ENCODE measurements at regions not wholly inside any gene's neighbourhood (a gene's known extent, or its start where the extent isn't known, plus 50 kb on each side); places are given as distances from the start of the nearest gene placed in this dataset.

GRCh38 chr20:48049641-48050040 lies 264.4 kb upstream of the SULF2 start:
- intact Hi-C loops (cut with micrococcal nuclease; ENCODE audit: unreplicated experiment), result no loop called here
- H3K9me3 ChIP-seq, result peaks cover 11% of the 10 kb centered on the region; the same call in 1 of the 2 replicates
- 0 out of 2 replicates have a peak, but pooled peaks cover 1% of the 10 kb centered on the region for H3K27me3 ChIP-seq (replicated peaks; ENCODE audit: control insufficient read depth, insufficient read depth, low read length)
- H3K4me1 ChIP-seq, result no peaks in the 10 kb centered on the region
- H3K36me3 ChIP-seq (ENCODE audit: control insufficient read depth, insufficient read depth, low read length), result no peaks in the 10 kb centered on the region
- TF ChIP-seq, protein P1, sequence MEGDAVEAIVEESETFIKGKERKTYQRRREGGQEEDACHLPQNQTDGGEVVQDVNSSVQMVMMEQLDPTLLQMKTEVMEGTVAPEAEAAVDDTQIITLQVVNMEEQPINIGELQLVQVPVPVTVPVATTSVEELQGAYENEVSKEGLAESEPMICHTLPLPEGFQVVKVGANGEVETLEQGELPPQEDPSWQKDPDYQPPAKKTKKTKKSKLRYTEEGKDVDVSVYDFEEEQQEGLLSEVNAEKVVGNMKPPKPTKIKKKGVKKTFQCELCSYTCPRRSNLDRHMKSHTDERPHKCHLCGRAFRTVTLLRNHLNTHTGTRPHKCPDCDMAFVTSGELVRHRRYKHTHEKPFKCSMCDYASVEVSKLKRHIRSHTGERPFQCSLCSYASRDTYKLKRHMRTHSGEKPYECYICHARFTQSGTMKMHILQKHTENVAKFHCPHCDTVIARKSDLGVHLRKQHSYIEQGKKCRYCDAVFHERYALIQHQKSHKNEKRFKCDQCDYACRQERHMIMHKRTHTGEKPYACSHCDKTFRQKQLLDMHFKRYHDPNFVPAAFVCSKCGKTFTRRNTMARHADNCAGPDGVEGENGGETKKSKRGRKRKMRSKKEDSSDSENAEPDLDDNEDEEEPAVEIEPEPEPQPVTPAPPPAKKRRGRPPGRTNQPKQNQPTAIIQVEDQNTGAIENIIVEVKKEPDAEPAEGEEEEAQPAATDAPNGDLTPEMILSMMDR (IDR thresholded peaks at IDR 0.05; ENCODE audit: insufficient read depth in 1 of 2, low read depth in 1 of 2, low read length in 1 of 2, severe bottlenecking in 1 of 2, unreplicated experiment in 1 of 2), result no peak
- no peak overlapping the region for H3K27ac Mint-ChIP-seq (ENCODE audit: unreplicated experiment)
- H3K4me3 Mint-ChIP-seq (ENCODE audit: unreplicated experiment), result no peak overlapping the region
- H3K27me3 Mint-ChIP-seq (ENCODE audit: insufficient read depth, unreplicated experiment), result peaks cover 15% of the 10 kb centered on the region
- no peak for DNase-seq
- no peaks in the 10 kb centered on the region for H3K36me3 Mint-ChIP-seq (ENCODE audit: insufficient read depth, unreplicated experiment)
- no peaks in the 10 kb centered on the region for H3K4me1 Mint-ChIP-seq (ENCODE audit: low read depth, unreplicated experiment)
- no peaks in the 10 kb centered on the region for H3K9me3 Mint-ChIP-seq (ENCODE audit: unreplicated experiment)
- CTCF ChIA-PET, result no interaction called here
- POLR2A ChIA-PET, result no interaction called here
- no TSS peak for BruUV-seq (replicated peaks)
- H3K4me3 ChIP-seq (ENCODE audit: low read depth, low read length), result no peak overlapping the region

GRCh38 chr20:48049171-48049570 lies 263.9 kb upstream of the SULF2 start:
- H3K36me3 Mint-ChIP-seq (ENCODE audit: insufficient read depth, unreplicated experiment), result no peaks in the 10 kb centered on the region
- H3K27ac Mint-ChIP-seq (ENCODE audit: unreplicated experiment), result no peak overlapping the region
- Histone ChIP-seq H3K9me3 (peaks cover 11% of the 10 kb centered on the region; the same call in 1 of the 2 replicates), H3K4me3 (ENCODE audit: low read depth, low read length) (no peak overlapping the region), H3K4me1 (no peaks in the 10 kb centered on the region), H3K27me3 (replicated peaks; ENCODE audit: control insufficient read depth, insufficient read depth, low read length) (0 out of 2 replicates have a peak, but pooled peaks cover 1% of the 10 kb centered on the region), H3K36me3 (ENCODE audit: control insufficient read depth, insufficient read depth, low read length) (no peaks in the 10 kb centered on the region)
- no peak for DNase-seq
- CTCF ChIA-PET, result no interaction called here
- POLR2A ChIA-PET, result no interaction called here
- TF ChIP-seq, protein P1 (IDR thresholded peaks at IDR 0.05; ENCODE audit: insufficient read depth in 1 of 2, low read depth in 1 of 2, low read length in 1 of 2, severe bottlenecking in 1 of 2, unreplicated experiment in 1 of 2), result no peak
- no peaks in the 10 kb centered on the region for H3K9me3 Mint-ChIP-seq (ENCODE audit: unreplicated experiment)
- H3K4me1 Mint-ChIP-seq (ENCODE audit: low read depth, unreplicated experiment), result no peaks in the 10 kb centered on the region
- H3K27me3 Mint-ChIP-seq (ENCODE audit: insufficient read depth, unreplicated experiment), result peaks cover 12% of the 10 kb centered on the region
- intact Hi-C loops (cut with micrococcal nuclease; ENCODE audit: unreplicated experiment), result no loop called here
- H3K4me3 Mint-ChIP-seq (ENCODE audit: unreplicated experiment), result no peak overlapping the region
- no TSS peak for BruUV-seq (replicated peaks)

DNA sequence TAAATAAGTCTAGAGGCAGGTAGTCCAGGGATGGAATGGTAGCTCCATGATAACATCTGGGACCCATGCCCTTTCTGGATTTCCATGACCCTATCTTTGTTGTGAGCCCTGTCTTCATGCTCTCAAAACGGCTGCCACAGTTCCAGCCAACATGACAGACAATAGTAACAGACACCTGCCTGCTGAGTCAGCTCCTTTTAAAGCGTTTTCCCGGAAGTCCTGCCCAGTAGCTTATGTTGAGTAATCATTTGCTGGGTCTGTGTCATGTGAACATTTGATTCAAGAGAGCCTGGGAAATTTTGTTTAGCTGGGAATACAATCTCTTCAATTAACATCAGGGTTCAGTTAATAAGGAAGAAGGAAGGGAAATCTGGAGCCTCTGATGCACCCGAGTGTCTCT lies 262.2 kb upstream of the SULF2 start:
- Mint-ChIP-seq H3K36me3 (ENCODE audit: insufficient read depth, unreplicated experiment) (no peaks in the 10 kb centered on the region), H3K9me3 (ENCODE audit: unreplicated experiment) (no peaks in the 10 kb centered on the region), H3K27ac (ENCODE audit: unreplicated experiment) (no peak overlapping the region), H3K4me1 (ENCODE audit: low read depth, unreplicated experiment) (no peaks in the 10 kb centered on the region), H3K27me3 (ENCODE audit: insufficient read depth, unreplicated experiment) (peaks cover 7% of the 10 kb centered on the region), H3K4me3 (ENCODE audit: unreplicated experiment) (no peak overlapping the region)
- Histone ChIP-seq H3K27me3 (replicated peaks; ENCODE audit: control insufficient read depth, insufficient read depth, low read length) (0 out of 2 replicates have a peak, but pooled peaks cover 1% of the 10 kb centered on the region), H3K4me1 (no peaks in the 10 kb centered on the region), H3K9me3 (peaks cover 18% of the 10 kb centered on the region; the same call in 1 of the 2 replicates), H3K4me3 (ENCODE audit: low read depth, low read length) (no peak overlapping the region), H3K36me3 (ENCODE audit: control insufficient read depth, insufficient read depth, low read length) (no peaks in the 10 kb centered on the region)
- intact Hi-C loops (cut with micrococcal nuclease; ENCODE audit: unreplicated experiment), result no loop called here
- BruUV-seq (replicated peaks), result no TSS peak
- ChIA-PET CTCF (no interaction called here), POLR2A (no interaction called here)
- TF ChIP-seq, protein P1 (IDR thresholded peaks at IDR 0.05; ENCODE audit: insufficient read depth in 1 of 2, low read depth in 1 of 2, low read length in 1 of 2, severe bottlenecking in 1 of 2, unreplicated experiment in 1 of 2), result no peak
- no peak for DNase-seq

Data from Caco-2 (cell line).